Umbilical cord (tissue), 1 donor: ENCODE measurements at regions not wholly inside any gene's neighbourhood (a gene's known extent, or its start where the extent isn't known, plus 50 kb on each side); places are given as distances from the start of the nearest gene placed in this dataset.

Experiments used
- DNase-seq: peaks from one replicate; pipeline ENCODE4 v3.0.0-alpha.2; 2015; ENCODE audit warnings: low spot score

DNA sequence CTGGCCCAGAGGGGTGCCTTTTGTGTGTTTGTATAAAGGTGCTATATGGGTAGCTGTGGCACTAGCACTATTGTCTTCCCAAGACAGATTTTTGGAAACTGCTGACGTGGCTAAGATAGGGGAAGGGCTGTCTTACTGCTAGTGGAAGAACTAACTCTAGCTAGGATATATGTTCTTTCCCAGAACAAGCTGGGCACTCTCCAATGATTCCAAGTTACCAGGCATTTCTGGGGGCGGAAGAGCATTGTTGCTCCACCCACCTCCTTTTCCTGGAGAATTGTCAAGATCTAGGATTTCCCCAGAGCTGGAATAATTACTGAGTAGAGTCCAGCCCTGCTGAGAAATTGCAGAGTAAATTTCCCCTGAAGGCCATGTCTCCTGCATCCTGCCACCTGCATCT, 408.3 kb downstream of the KLF5 start:
- peak; percentile 3 for DNase-seq

DNA sequence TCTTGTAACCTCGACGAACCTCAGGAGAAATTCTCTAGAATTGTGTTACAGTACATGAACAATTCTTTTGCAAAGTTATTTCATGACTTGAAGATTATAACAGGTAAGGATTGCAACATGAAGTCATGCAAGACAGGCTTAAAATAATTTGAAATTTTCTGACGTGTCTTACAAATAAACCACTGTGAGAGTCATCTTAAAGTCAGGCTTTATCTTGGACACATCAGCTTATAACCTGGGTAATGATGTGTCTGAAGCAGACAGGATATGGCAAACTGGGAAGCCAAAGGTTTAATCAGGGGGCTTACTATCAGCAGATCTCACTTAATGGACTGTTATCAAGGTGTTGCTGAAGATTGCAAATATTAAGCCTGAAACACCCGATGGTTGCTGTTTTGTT, 407.8 kb downstream of the KLF5 start:
- DNase-seq: no peak

DNA sequence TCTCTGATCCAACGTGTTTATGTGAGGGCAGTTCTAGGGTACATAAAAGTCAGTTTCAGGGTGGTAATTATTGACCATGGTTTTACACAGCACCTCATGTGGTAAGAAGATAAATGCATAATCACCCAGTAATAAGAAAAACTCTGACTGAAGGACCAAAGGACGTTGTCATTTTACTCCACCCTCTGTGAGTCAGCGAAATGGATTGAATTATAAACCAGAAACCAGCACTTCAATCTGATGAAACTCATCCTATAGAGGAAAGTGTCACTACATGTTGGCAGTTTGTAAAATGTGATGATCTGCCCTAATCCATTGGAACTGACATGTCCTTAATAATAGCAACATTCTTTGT, 406.8 kb downstream of the KLF5 start:
- no peak for DNase-seq

DNA sequence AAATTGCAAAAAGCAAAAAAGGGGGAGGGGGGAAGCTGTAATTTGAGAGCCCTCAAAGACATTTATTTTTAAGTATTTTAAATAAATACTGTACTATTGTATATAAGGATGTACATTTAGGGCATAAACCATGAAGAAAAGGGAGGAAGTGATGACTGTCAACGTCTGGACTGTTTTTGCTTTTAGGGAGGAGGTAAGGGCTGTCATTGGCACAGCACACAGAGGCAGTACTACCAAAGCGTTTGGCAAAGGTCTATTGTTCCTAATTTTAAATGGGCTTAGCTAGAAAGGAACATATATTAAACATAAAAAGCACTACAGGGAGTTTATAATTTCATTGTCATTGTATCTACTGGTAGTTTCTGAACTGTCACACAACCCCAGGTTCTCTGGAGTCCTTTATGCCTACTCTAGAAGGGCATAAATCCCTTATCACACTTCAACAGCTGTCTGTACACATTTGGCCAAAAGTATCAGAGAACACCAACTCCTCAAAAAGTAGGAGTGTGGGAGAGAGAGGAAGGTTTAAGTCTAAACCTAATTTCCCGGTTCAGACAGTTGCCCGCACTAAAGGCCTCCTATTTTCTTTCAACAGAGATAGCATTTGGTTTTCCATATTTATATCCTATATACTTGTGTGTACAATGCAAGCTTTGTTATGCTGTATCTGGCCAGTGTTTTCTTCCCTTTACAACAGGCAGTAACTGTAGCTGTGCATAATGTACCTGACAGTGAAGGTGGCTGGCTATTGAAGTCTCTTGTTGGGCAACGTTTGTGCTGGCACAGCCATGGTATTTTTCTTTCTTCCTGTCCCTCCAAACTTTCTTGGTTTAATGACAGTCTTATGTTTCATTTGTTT, 406.2 kb downstream of the KLF5 start:
- DNase-seq: no peak

DNA sequence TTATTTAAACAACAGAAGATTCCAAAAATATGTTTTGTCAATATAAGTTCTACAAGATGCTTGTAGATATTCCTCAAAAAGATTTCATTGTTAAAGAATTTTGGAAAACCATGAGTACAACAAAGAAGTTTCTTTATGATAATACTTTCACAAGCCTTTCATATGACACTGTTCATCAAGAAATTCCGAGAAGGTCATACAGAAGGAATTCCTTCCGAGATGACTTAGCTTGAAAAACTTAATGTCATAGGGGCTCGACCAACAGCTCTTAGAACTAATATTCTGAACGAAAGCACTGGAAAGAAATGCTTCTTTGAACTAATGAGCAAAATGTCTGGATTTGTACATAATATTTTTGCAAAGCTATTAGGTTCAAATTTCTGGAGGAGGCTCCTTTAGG, 403.4 kb downstream of the KLF5 start:
- no peak for DNase-seq

DNA sequence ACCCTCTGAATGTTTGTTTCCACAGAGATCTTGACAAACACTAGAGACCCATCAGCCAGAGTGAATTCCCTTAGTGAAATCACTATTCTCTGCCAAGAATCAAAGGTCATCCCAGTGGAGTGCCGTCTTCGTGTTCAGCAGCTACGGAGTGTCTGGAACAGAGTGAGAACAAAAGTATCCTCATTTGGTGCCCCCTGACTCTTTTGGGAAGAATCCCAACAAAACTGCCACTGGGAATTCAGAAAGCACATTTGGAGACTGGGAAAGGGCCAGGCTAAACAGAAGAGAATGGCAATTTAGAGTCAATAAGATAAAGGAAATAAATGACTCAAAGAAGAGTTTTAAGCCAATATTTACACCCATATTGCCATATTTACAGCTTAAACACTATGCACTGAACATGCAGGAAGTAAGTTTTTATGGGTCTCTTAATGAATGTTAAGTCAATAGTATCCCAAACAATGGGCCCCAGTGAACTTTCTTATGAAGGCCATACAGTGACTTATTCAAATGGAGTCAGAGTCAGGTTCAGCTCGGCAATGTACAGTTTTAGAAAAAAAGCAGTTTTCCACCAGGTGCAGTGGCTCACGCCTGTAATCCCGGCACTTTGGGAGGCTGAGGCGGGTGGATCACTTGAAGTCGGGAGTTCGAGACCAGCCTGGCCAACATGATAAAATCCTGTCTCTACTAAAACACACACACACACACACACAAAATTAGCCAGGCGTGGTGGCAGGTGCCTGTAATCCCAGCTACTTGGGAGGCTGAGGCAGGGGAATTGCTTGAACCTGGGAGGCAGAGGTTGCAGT, 392.6 kb downstream of the KLF5 start:
- DNase-seq: no peak

DNA sequence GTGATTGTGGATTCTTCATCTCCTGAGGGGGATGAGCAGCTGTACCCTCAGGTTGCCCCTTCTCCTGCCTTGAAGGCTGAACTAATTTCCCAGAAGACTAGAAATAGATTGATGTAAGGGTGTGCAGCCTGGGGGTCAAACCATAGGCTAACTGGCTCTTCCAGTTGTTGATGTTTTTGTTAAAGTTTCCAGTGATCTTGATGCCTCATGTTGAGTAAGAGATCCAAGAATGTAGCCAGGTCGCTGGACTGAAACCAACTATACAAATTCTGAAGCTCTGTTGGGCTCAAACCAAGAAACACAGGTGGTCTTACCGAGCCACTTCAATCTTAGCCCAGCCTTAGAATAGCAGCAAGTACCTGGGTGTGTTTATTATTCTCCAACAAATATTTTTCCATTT, 391.8 kb downstream of the KLF5 start:
- no peak for DNase-seq

DNA sequence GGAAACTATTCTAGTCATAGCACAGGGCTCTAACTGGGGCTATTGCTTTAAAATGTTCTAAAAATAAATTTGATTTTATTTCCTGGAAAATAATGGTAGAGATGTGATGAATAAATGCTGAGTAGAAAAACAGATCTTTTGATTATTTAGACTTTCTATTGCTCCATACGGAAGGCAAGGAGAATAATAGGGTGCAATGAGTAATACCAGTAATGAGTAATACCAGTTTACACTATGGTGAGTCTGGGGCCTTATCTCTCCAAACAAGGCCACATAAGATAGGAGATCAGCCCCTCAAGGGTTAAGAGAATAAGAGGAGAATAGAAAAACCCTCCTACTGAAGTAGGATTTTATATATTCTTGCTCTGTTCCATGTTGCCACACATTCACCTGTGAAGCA, 390.4 kb downstream of the KLF5 start:
- DNase-seq: no peak

DNA sequence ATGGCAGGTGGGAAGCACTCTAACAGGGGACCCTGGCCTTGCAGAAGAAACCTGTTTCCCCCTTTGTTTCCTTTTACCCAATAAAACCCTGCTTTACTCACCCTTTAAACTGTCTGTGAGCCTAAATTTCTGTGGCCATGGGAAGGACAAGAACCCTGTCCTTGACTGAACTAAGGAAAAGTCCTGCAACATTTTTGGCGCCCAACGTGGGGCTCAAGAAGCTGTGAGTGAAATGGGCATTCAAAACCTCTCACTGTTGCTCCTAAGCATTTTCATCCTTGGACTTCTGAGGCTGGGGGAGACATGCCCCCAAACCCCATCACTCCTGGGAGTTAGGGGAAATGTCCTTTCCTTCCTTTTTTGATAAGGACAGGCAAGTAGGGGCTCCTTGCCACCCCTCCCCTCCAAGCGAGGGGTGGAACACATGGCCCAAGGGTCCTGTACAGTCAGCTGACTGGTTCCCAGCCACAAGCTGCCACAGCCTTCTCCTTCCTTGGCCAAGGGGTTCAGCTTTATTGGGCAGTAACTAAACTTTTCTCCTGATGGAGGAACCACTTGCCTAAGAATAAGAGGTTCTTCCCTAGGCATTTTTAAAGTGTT, 381.6 kb downstream of the KLF5 start:
- DNase-seq: no peak

DNA sequence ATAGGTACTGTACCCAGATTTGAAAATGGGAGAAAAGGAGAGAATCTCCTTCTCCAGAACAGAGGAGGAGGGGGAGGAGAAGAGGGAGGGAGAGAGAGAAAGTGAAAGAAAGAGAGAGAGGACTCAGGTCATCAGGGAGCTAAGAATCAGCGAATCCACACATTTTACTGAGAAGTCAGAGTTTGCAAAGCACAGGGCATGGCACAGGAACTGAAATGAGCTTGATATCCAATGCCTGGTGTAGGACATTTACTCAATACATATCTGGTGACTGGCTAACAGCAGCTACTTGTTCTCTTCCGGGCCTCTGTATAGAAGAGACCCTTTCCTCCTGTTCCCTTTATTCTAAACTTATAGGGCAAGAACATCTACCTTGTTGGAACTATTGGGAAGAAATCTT, 375.1 kb downstream of the KLF5 start:
- DNase-seq: no peak

DNA sequence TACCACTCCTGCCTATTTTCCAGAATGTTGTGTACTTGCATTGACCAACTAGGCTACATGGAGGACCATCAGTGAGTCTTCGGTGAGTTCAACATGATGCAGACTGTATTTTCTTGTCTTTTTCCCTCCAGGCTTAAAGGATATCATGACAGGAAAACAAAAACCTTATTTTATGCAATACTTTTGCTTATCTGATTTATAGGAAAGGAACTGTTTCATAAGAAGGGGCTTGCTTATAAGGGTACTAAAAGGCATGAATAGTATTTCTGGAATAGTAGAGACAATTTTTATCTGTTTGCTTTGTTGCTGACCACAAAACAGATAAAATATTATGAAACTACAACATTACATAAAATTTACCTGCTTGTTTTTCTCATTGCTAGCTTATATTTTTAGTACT, 374.7 kb downstream of the KLF5 start:
- no peak for DNase-seq

DNA sequence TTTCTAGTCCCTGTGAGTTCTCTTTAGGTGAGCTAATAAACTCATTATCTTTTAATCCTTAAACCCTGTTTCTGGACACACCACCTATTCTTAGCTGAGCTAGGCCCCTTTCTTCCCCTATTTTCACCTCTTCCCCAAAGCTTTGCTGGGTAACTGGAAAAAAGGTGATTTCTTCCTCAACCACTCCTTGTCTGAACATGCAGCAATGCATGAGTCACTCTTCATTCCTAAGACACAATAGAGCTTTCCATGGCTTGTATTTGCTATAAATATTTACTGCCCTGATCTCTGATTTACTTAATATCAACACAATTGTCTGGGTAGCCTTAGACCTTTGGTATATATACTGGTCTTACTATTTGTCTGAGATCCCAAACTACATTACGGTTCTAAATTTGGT, 370.9 kb downstream of the KLF5 start:
- peak; percentile 13 for DNase-seq

DNA sequence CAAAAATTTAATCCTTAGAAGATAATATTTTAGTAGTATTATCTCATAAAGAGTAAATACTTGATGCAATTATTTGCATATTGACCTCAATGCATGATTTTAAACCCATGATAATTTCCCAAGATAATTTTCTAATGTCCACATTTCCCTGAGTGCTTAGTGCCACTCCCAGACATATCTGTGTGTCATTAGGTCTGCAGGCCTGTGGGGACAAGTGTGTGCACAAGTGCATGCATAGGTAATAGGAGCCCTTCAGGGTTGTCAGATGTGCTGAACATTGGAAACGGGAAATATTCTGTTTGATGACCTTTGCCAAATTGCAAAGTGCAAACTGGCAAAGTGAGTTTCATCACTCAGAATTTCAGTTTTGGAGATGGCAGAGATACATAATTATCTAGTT, 369.9 kb downstream of the KLF5 start:
- peak; percentile 5 for DNase-seq

DNA sequence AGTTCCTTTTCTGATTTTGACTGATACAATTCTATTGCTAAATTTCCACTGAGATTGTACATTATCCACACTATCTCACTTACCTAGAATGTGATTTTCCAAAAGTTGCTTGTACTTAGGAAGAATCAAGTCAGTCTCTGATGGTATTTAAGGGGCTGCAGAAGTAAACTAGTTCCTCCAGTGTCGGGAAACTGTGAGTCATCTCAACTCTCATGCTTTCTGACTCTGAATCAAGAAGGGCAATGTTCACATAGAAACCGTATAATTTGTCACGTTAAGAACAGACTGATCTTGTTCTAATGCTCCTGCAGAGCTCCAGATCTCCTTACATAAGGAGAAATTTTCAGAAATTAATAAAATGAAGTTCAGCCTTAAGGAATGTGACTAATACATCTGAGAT, 369.3 kb downstream of the KLF5 start:
- DNase-seq: peak; percentile 82

DNA sequence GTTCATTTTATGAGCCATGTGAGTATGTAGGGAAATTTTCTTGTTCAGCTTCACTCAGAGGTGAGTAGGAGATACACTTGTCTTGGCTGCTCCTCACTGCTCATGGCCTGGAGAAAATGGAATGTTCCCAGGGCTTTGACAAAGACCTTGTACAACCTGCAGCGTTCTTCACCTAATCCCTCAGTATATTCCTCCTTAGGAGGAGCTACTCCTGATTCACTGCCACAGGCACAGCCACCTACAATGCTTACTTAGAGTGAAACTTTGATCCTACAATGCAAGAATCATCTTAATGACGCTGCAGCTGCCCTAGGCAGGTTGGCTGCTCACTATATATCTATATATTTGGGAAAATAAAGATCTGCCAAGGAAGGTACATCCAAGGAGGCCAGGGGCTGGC, 364.2 kb downstream of the KLF5 start:
- no peak for DNase-seq

DNA sequence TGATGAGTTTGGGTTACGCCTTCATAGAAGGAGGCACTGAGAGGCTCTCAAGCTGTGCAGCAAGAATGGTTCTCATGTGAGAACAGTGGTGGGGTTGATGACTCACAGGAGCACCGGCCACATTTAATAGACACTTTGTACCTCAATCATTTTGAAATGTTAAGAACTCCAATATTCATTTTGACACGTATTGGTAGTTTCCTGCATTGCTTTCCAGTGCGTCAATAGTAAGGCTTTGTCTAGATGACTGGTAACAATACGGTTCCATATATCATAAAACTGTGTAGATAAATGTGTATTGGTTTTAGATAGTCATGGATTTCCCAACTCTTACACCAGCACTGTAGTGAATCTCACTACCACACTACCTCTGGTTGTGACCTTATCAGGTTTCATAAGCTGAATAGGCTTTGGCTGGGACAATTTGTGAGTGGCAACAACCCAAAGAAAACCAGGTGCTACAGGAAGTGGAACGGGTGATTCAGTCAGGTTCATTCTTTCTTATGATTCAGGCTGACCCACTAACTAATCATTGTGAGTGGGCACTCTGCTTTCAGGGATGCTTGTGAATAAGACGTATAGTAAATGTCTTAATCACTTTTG, 362.6 kb downstream of the KLF5 start:
- no peak for DNase-seq

DNA sequence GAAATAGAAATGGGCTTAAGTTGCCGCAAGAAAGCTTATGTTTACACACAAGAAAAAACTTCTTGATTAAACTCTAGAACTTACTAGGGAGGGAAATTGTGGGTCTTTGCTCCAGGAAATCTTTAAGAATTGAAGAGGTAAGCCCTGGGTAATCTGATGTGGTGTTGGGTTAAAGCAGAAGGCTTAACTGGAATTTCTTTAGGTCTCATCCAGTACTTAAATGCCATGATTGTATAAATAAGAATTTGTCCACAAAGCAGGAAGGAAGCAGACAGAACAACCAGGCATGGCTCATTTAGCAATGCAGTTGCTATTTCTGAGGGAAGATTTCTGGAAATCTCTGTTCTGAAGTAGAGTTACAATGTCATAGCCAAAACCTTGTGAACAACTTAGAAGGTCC, 360.4 kb downstream of the KLF5 start:
- DNase-seq: peak; percentile 64

DNA sequence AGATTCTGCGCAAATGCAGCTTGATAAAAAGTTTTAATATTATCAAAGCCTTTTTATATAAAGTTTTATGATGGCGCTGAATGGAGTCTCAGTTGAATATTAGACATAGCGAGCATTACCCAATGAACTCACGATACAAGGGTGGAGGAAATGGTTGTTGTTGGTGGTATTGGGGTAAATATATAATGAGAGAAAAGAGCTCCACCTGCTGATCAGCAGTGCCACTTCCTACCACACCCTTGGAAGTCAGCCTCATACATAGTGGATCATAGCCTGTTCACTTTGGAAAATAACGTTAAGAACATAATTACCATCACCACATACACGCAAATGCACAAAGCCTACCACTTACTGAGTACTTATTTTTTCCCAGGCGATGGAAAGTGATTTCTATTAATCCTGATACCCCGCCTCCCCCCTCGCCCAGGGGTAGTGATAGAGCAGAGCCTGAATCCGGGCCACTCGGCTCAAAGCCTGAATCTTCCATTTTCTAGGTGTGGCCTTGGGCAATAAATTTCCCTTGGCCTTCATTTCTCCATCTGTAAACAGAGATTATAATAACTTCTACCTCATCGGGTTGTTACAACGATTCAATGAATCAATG, 358.3 kb downstream of the KLF5 start:
- no peak for DNase-seq

DNA sequence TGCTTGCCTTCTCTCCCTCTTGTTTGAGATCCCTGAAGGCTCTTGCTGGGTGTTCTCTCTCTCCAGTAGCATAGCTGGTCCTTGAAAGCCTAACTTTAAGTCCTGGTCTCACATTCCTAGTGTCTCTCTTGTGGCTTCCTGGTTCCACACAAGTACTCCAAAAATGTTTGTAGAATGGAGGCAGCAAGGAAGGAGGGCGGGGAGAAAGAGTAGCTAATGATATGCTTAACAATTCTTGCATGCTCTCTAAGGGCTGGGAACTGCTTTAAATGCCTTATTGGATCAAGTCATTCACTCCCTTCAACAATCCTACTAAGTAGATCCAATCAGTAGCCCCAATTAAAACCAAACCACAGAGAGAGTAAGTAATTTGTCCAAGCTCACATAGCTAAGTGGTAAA, 357.3 kb downstream of the KLF5 start:
- no peak for DNase-seq

DNA sequence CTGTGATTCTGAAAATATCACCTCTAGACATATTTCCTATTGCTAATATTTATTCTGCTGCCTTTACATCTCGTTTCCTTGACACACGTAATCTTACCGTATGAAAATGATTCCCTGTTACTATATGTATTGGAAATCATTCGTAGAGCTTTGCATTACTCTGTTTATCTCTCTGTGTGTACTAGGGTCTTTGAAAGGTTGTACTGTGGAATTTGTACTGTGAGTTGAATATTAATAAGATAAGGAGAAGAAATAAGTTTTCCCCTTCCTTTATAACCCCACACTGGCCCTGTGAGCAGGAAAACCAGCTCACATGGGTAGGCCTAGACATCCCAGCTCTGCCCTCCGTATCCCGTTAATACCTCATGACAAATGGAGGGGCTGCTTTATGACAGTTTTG, 354.9 kb downstream of the KLF5 start:
- peak; percentile 10 for DNase-seq

DNA sequence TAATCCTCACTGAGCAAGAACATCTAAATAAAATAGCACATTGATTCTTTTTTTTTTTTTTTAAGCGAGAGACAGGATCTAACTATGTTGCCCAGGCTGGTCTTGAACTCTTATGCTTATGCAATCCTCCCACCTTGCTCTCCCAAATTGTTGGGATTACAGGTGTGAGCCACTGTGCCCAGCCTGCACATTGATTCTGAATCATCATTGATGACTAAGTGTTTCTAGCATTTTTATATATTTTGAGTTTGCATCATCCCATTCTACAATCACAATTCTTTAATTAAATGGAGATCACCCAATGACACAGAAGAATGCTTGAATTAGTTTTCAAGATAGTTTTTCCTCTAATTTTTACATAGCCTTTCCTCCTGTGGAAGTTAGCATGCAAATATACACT, 354.1 kb downstream of the KLF5 start:
- no peak for DNase-seq
